ENCODE measurements at regions not wholly inside any gene's neighbourhood (a gene's known extent, or its start where the extent isn't known, plus 50 kb on each side); places are given as distances from the start of the nearest gene placed in this dataset.

DNA sequence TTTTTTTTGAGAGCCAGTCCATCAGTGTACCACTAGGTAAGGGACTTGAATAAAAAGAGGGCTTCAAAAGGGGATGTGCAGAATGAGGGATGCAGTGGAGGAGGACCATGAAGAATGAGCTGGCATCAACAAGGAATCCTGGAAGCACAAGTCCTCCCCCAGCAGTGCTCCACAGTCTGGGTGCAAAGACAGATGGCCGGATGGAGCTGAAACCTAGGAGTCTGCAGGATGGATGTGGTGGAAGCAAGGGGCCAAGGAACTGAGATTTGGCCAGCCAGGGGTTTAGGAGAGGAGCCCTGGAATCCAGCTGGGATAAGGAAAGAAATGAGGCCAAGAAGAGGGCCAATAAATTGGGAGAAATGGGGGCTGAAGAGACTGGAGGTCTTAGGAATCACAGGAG, 51.8 kb upstream of the RAB6C start:
- TF ChIP-seq, protein P1, sequence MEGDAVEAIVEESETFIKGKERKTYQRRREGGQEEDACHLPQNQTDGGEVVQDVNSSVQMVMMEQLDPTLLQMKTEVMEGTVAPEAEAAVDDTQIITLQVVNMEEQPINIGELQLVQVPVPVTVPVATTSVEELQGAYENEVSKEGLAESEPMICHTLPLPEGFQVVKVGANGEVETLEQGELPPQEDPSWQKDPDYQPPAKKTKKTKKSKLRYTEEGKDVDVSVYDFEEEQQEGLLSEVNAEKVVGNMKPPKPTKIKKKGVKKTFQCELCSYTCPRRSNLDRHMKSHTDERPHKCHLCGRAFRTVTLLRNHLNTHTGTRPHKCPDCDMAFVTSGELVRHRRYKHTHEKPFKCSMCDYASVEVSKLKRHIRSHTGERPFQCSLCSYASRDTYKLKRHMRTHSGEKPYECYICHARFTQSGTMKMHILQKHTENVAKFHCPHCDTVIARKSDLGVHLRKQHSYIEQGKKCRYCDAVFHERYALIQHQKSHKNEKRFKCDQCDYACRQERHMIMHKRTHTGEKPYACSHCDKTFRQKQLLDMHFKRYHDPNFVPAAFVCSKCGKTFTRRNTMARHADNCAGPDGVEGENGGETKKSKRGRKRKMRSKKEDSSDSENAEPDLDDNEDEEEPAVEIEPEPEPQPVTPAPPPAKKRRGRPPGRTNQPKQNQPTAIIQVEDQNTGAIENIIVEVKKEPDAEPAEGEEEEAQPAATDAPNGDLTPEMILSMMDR (IDR thresholded peaks at IDR 0.05; ENCODE audit: insufficient read depth, low read length, poor library complexity, severe bottlenecking), result no peak
- no peak for TF ChIP-seq EZH2phosphoT487 (conservative IDR thresholded peaks at IDR 0.05; ENCODE audit: low read length)
- no peaks in the 10 kb centered on the region for H4K20me1 ChIP-seq (ENCODE audit: low read depth, low read length)
- no peak overlapping the region for H3K4me3 ChIP-seq (ENCODE audit: insufficient read depth, low read length, poor library complexity, severe bottlenecking)

DNA sequence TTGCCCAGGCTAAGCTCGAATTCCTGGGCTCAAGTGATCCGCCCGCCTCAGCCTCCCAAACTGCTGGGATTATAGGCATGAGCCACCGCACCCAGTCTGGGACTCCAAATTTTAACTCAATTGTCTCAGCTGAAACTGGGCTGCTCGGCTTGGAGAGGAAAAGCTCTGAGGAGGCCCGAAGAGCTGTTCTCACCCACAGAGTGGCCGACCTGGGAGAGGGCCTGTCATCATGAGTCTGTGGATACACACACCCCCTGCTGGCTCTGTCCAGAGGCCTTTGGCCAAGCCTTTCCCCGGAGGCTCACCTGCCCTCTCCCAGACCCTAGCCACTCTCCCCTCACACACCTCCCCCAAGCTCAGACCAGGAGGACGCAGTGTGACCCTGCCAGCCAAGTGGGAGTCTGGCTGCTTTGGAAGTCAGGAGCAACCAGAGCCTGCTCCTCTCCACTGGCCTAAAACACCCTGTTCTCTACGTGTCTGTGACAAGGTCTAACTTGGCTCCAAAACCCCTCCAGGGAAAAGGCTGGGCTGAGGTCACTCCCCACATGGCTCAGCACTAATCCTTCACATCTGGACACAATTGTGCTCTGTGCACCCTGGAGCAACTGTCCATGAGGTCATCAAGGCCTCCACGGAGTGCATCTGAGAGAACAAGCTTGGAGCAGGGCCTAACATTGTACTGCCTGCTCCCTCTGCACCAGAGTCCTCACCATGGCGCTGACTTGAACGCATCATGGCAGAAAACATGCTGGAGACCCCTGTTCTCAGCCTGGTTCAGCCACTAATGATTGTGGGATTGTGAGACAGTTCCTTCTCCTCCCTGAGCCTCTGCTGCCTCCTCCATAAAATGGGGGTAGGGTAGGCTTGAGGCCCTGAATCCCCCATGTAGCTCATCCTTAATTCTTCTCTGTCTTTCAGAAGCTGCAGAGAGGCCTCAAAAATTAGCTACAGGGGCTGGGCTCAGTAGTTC, 49.9 kb upstream of the RAB6C start:
- Histone ChIP-seq H2AFZ (ENCODE audit: low read depth, low read length, severe bottlenecking) (no peak overlapping the region), H3K27ac (ENCODE audit: low read depth, low read length) (no peak overlapping the region), H3K79me2 (ENCODE audit: insufficient read depth, low read length) (no peaks in the 10 kb centered on the region), H3K9me2 (replicated peaks; ENCODE audit: insufficient read depth, low read length) (no peaks in the 10 kb centered on the region), H3K9ac (ENCODE audit: low read length) (no peak overlapping the region), H3K27me3 (ENCODE audit: low read length) (no peaks in the 10 kb centered on the region), H3K9me3 (ENCODE audit: insufficient read depth, low read length) (no peaks in the 10 kb centered on the region), H3K4me2 (ENCODE audit: low read depth, low read length, poor library complexity, severe bottlenecking) (no peak overlapping the region), H4K20me1 (ENCODE audit: low read depth, low read length) (no peaks in the 10 kb centered on the region), H3F3A (ENCODE audit: insufficient read depth) (no peaks in the 10 kb centered on the region), H3K36me3 (ENCODE audit: low read length) (no peaks in the 10 kb centered on the region), H3K4me3 (ENCODE audit: insufficient read depth, low read length, poor library complexity, severe bottlenecking) (no peak overlapping the region)
- TF ChIP-seq, protein P1 (IDR thresholded peaks at IDR 0.05; ENCODE audit: insufficient read depth, low read length, poor library complexity, severe bottlenecking), result no peak
- no peak for TF ChIP-seq EZH2phosphoT487 (conservative IDR thresholded peaks at IDR 0.05; ENCODE audit: low read length)

More for the DNA sequence above, 51.8 kb upstream of the RAB6C start:
- no peaks in the 10 kb centered on the region for H3F3A ChIP-seq (ENCODE audit: insufficient read depth)
- H3K4me2 ChIP-seq (ENCODE audit: low read depth, low read length, poor library complexity, severe bottlenecking), result no peak overlapping the region
- H3K27me3 ChIP-seq (ENCODE audit: low read length), result no peaks in the 10 kb centered on the region
- H3K36me3 ChIP-seq (ENCODE audit: low read length), result no peaks in the 10 kb centered on the region
- H3K9me3 ChIP-seq (ENCODE audit: insufficient read depth, low read length), result no peaks in the 10 kb centered on the region
- H3K27ac ChIP-seq (ENCODE audit: low read depth, low read length), result no peak overlapping the region
- H3K9me2 ChIP-seq (replicated peaks; ENCODE audit: insufficient read depth, low read length), result no peaks in the 10 kb centered on the region
- no peak overlapping the region for H2AFZ ChIP-seq (ENCODE audit: low read depth, low read length, severe bottlenecking)
- no peak overlapping the region for H3K9ac ChIP-seq (ENCODE audit: low read length)
- no peaks in the 10 kb centered on the region for H3K79me2 ChIP-seq (ENCODE audit: insufficient read depth, low read length)
